HG03432 (cell line): ENCODE measurements at regions not wholly inside any gene's neighbourhood (a gene's known extent, or its start where the extent isn't known, plus 50 kb on each side); places are given as distances from the start of the nearest gene placed in this dataset.
"Not testable (repeated sequence)": the region's sequence is repeated elsewhere in the genome, so short reads cannot be mapped to it uniquely, and the experiment has no call there.

Experiments used
- ATAC-seq: cut with Tn5 transposase; IDR thresholded peaks from one replicate; pipeline ENCODE4 v1.9.1; 2021; ENCODE audit warnings: mild to moderate bottlenecking, moderate library complexity; ENCODE audit not compliant: unreplicated experiment

GRCh38 chr22:49698616-49699015 is 129.1 kb downstream of the BRD1 start:
- ATAC-seq, result not testable (repeated sequence)

- ATAC-seq, result no peak
Observed at GRCh38 chr22:49697047-49697446, 130.6 kb downstream of the BRD1 start.

GRCh38 chr22:49694462-49695260 is 133.0 kb downstream of the BRD1 start:
- no peak for ATAC-seq

GRCh38 chr22:49693848-49694247 is 133.8 kb downstream of the BRD1 start:
- no peak for ATAC-seq

- ATAC-seq, result no peak
Observed at GRCh38 chr22:49693416-49693815, 134.3 kb downstream of the BRD1 start.

GRCh38 chr22:49692499-49693225 is 135.0 kb downstream of the BRD1 start:
- no peak for ATAC-seq

GRCh38 chr22:49691256-49691655 is 136.4 kb downstream of the BRD1 start:
- no peak for ATAC-seq

- no peak for ATAC-seq
Observed at GRCh38 chr22:49690454-49690853, 137.2 kb downstream of the BRD1 start.

GRCh38 chr22:49689858-49690257 is 137.8 kb downstream of the BRD1 start:
- no peak for ATAC-seq

- no peak for ATAC-seq
Observed at GRCh38 chr22:49689255-49689770, 138.4 kb downstream of the BRD1 start.

GRCh38 chr22:49688516-49689254 is 139.0 kb downstream of the BRD1 start:
- no peak for ATAC-seq

GRCh38 chr22:49687786-49688515 is 139.7 kb downstream of the BRD1 start:
- ATAC-seq, result no peak

- no peak for ATAC-seq
Observed at GRCh38 chr22:49687333-49687732, 140.3 kb downstream of the BRD1 start.

GRCh38 chr22:49686495-49687219 is 141.0 kb downstream of the BRD1 start:
- no peak for ATAC-seq

- ATAC-seq, result no peak
Observed at GRCh38 chr22:49685686-49686085, 142.0 kb downstream of the BRD1 start.

GRCh38 chr22:49685116-49685515 is 142.6 kb downstream of the BRD1 start:
- ATAC-seq, result no peak

GRCh38 chr22:49683032-49683431 is 144.6 kb downstream of the BRD1 start:
- ATAC-seq, result no peak

GRCh38 chr22:49680819-49681218 is 146.9 kb downstream of the BRD1 start:
- ATAC-seq, result not testable (repeated sequence)

- no peak for ATAC-seq
Observed at GRCh38 chr22:49678842-49679170, 148.9 kb downstream of the BRD1 start.
